ENCODE measurements at regions not wholly inside any gene's neighbourhood (a gene's known extent, or its start where the extent isn't known, plus 50 kb on each side); places are given as distances from the start of the nearest gene placed in this dataset.
"Not testable (repeated sequence)": the region's sequence is repeated elsewhere in the genome, so short reads cannot be mapped to it uniquely, and the experiment has no call there.

DNA sequence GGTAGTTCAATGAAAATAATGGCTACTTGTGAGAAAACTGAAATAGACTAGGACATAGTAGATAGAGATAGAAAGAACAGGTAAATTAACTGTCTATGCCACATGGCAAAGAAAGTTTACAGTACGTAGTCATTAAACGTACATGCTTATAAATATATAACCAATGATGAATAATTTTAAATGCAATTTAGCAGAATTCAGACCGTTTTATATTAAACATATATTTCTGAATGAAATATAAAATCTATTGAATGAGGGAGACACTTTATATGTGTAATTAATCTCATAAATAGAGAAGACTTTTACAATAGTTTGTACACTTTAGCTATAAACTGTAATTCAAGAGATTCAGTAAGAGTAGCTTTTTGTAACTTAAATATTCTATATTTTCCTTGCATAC, 124.4 kb upstream of the VPREB1 start:
- DNase-seq (ENCODE audit: low spot score): no peak

DNA sequence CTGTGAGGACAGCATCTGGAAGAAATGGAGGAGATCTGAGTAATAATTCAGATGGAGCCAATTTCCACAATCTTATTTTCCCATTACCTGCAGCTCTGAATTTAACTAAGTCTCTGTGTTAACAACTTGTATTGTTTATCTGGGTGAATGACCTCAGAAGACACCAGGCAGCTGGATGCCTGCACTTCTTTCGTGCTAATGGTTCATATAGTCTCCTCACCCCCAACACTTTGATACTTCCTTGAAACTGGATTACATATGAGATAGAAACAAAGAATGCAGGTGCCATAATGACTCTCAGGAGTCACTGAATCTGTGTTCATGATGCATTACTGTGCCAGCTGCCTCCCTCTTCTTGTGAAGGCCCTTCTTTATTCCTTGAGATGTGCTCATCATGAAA, 125.6 kb upstream of the VPREB1 start:
- DNase-seq (ENCODE audit: low spot score): no peak

DNA sequence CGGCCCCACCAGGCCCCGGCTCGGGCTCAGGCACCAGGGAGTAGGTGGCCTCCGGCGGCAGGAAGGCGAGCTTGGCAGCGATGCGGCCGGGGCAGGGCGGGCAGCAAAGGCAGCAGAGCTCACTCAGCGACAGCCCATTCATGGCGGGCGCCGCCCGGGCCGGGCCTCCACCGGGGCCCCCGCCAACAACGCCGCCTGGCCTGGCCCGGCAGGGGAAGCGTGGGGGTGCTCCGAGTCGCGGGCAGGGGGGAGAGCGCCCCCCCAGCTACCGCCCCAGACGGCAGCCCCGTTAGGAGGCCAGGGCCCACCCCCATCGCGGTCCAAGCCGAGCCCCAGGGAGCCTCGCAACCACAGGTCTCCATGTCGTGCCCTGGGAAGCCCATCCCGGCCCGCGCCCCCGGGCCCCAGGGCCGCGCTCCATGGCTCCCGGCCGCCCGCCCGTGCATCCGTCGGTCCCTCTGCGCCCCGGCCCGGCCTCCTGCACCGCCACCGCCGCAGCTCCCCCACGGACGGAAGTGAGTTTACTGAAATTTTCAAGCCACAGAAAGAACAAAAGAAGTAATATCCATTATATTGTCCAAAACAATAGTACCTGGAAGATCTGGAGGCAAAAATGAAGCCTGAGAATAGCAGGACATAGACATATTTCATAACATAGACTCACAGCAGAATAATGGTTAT, 126.6 kb upstream of the VPREB1 start:
- not testable (repeated sequence) for DNase-seq (ENCODE audit: low spot score)

DNA sequence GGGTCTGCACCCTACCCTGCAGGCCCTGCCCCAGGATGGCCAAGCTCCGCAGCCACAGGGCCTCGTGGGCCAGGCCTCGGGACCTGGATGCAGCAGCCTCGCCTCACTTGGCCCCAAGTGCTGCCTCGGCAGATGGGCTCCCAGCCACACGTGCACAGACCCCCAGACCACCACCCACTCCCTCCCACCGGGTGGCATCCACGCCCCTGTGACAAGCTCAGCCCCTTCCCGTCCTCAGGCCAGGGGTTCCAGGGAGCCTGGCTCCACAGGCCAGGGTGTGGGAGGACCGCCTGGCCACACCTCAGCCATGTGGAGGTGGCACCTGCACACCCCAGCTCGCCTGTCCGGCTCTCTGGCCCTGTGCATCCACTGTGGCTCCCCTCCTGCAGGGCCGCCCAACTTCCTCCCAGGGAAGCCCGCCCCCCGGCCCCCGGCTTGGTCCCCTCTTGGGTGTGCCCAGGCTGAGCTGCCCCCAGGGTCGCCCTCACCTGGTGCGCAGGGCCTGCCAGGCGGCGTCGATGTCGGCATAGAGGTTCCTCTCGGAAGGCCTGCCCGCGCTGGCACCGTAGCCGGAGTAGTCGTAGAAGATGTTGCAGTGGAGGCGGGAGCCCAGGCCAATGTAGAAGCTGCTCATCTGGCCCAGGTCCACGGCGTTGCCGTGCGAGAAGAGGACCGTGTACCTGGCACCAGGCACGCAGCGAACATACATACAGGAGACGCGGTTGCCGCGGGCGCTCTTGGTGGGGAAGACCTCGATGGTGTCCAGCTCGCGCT, 127.4 kb upstream of the VPREB1 start:
- not testable (repeated sequence) for DNase-seq (ENCODE audit: low spot score)

GRCh38 chr22:22113701-22114100, 130.9 kb upstream of the VPREB1 start:
- no peak for DNase-seq (ENCODE audit: low spot score)

GRCh38 chr22:22112533-22113294, 130.1 kb upstream of the TOP3B start:
- no peak for DNase-seq (ENCODE audit: low spot score)

DNA sequence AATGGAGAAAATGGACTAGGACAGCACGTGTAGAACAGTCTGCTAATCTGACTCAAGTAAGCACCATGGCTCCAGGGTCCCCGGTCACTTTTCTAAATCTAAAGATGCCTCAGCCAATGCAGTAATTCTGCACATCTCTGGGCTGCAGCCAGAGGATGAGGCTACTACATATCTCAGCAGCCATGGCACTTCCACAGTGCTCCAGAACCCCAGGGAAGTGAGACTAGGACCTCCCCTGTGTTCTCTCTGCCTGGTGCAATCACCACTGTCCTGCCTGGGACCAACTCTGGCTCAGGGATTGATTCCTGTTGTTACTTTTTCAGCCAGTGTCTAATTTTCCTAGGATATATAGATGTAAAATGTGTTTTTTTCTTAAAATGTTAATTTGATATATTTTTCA, 129.4 kb upstream of the TOP3B start:
- DNase-seq (ENCODE audit: low spot score): no peak

DNA sequence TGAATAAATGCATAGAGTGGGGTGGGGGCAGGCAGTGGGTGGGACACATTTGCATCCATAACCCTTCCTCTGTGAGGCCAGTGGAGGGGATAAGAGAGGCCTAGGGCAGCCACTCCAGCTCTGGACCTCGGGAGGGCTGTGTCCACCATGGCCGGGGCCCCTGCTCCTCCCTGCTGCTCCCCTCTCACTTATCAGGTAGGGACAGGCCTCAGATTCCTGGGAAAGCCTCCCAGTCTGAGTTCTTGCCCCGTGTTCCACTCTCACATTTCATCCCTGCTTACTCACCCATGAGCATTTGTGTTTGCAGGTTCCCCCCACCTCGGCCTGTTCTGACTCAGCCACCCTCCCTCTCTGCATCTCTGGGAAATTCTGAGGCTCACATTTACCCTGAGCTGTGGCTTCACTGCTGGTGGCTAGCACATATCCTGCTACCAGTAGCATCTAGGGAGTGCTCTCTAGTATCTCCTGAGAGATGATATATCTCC, 128.7 kb upstream of the TOP3B start:
- DNase-seq (ENCODE audit: low spot score): no peak

DNA sequence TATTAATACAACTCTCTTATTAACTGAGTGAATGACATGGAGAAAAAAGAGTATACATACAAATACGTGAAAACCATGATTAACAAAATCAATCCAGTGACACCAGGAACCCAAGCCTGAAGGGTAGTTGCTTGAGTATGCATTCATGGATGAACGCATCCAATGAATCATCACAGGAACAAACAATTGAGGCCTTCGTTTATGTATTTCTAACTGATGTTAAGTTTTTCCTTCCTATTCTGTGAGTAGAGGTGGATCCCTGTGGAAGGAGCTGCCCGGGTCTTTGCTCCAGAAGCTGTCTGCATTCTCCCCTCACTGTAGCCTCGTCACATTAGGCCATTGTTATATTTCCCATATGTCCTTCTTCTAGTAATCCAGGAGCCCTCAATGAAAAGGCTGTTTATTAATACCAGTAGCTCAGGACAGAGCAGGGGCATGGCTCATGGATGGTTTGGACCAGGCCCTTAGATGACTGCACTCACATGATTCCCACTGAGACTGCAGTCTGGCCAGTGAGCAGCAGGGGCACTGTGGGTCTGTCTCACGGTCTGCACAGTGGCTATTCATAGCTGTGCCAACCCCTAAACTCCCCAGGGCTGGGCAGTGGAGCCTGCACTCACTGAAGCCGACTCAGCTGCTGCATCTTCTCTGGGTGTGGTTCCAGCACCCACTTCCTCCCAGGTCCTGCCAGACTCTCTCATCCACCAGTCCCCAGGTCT, 128.1 kb upstream of the TOP3B start:
- peak; percentile 83 for DNase-seq (ENCODE audit: low spot score)

GRCh38 chr22:22109693-22110466, 127.3 kb upstream of the TOP3B start:
- DNase-seq (ENCODE audit: low spot score): no peak

- no peak for DNase-seq (ENCODE audit: low spot score)
Observed at GRCh38 chr22:22106855-22107254, 124.3 kb upstream of the TOP3B start.

GRCh38 chr22:22105364-22105763, 122.8 kb upstream of the TOP3B start:
- DNase-seq (ENCODE audit: low spot score): no peak

- DNase-seq (ENCODE audit: low spot score): no peak
Observed at GRCh38 chr22:22103078-22103875, 120.7 kb upstream of the TOP3B start.

DNA sequence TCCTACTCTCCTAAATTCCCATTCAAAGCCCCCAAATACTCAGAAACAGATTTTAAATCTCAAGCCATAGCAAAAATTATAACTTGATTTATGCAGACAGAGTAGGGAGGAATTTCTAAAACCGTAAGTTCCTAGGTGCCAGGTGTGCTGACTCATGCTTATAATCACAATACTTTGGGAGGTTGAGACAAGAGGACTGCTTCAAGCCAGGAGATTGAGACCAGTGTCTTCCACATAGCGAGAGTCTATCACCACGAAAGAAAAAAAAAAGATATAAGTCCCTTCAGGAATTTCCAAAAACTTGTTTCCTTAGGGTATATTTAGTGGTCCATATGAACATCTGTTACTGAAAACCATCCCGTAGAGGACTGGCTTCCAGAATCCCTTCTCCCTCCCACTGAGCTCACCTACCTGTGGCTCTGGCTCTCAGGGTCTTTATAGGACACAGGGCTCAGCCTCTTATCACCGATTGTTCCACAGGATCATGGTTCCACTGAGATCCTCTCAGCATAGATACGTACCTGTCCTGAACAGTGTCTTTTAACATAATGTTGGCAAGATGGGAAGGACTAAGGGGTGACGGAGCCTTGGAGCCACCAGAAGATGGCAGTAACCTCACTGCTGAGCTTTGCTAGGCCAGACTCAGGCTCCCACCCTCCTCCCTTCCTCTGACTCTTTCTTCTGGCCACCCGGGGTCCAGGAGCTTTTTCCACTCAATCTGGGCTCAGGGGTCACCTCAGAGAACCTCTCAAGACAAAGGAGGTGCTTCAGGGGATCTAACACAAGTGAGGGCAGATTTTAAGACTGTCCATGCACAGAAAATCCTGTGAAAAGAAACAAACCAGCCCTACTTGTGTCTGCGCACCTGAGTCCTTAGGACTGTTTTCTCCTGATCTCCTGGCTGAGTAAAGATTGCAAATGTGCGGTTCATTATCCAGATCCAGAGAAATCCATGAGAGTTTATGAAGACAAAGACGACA, 117.5 kb upstream of the TOP3B start:
- no peak for DNase-seq (ENCODE audit: low spot score)

DNA sequence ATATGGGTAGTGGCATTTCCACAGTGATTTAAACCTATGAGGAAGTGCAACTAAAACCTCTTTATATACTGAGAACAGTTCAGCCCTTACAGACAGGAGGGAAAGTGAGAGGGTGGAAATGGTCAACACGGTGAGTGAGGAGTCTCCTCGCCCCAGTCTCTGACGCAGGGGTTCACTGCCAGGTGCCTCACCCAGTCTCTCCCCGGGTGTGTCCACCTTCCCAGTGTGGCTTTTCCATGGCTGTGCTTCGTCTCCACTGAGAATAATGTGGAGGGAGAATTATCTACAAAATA, 116.6 kb upstream of the TOP3B start:
- no peak for DNase-seq (ENCODE audit: low spot score)

- no peak for DNase-seq (ENCODE audit: low spot score)
Observed at GRCh38 chr22:22098457-22099193, 116.0 kb upstream of the TOP3B start.

DNA sequence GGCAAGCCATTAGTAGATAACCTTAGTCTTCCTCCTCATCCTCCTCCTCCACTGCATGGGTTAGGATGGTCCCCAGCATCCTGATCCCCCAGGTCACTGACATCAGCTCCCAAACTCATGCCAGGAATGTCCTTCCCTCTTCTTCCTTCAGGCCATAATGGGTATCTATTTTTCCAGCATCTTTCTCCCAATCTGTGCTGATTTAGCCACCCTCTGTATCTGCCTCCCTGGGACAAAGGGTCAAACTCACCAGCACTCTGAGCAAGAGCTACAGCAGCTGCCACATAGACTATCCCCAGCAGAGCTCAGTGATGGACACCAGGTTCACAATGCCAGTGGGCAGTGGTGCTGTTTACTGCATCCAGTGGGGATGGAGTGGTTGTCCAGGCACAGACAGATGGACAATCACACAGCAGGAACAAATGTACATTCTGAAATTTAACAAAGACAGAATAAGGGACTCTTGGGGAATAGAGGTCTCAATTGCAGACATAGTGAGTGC, 115.2 kb upstream of the TOP3B start:
- DNase-seq (ENCODE audit: low spot score): no peak

DNA sequence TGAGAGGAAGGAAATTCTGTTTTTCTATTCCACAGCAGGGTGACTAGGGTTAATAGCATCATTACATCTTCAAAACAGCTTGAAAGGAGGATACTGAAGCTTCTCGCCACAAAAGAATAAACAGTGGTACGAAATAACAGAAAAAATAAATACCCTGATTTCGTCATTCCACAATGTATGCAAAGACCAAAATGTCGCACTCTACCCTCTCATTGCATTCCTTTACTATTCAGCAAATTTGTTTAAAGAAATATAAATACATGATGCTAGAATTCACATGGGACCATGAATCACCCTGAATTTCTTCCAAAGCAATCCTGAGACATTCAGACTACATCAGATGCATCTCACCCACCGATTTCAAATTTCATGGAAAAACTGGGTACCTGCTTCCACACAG, 112.3 kb upstream of the TOP3B start:
- DNase-seq (ENCODE audit: low spot score): no peak

- DNase-seq (ENCODE audit: low spot score): no peak
Observed at GRCh38 chr22:22094514-22094913, 111.9 kb upstream of the TOP3B start.
